GM18520 (cell line): ENCODE measurements at regions not wholly inside any gene's neighbourhood (a gene's known extent, or its start where the extent isn't known, plus 50 kb on each side); places are given as distances from the start of the nearest gene placed in this dataset.
"Not testable (repeated sequence)": the region's sequence is repeated elsewhere in the genome, so short reads cannot be mapped to it uniquely, and the experiment has no call there.

ENCODE experiments used
- ATAC-seq: cut with Tn5 transposase; IDR thresholded peaks from one replicate; pipeline ENCODE4 v1.9.1; 2021; ENCODE audit not compliant: unreplicated experiment

- ATAC-seq: no peak
These were observed 187.4 kb upstream of the BRINP3 start for GRCh38 chr1:190665045-190665444.

DNA sequence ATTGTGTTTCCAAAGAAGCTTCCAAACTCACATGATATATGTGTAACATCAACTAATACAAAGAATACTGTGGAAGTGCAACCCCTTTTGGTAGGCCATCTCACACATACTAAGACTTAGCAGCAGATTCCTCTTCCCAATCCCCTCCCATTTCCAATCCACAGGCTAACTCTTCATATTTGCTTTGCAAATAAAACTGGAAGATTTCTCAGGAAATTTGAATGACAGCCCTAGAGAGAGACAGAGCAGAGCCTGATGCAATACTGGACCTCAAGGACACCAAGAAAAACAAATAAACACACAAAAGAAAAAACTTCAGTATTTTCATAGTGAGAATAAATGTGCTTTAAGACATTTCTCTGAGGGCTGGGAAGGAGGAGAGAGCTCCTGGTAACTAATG is 190.2 kb upstream of the BRINP3 start:
- no peak for ATAC-seq

DNA sequence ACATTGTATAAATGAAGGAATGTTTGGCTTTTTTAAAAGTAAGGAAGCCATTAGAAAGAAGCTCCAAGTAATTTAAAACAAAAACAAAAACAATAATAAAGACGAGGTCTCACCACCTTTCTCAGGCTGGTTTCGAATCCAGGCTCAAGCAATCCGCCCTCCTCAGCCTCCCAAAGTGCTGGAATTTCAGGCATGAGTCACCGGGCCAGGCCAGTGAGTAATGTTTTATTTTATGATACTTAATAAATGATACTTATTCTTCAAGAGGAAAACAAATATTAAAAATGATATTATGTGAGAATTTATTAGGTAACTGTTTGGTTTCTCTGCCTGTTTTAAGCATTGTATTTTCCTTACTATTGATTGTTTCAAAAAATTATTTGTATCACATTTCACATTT is 201.4 kb upstream of the BRINP3 start:
- no peak for ATAC-seq

DNA sequence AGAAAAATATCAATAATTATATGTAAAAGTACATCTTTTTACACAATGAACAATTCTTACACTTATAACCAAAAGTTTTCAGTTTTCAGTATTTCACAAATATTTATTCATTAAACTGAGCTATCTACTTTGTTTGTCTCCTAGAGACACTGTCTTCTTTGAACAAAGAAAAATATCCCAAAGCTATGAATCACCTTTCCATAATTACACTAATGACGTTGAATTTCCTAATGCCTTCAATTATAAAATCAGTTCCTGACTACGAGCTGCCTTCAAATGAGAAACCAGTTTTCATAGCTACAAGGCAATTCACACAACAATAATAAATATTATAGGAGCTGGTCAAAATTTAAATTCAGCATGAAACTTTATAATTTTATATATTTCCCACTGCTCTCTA is 201.8 kb upstream of the BRINP3 start:
- ATAC-seq: no peak

GRCh38 chr1:190679983-190680382 is 202.3 kb upstream of the BRINP3 start:
- no peak for ATAC-seq

DNA sequence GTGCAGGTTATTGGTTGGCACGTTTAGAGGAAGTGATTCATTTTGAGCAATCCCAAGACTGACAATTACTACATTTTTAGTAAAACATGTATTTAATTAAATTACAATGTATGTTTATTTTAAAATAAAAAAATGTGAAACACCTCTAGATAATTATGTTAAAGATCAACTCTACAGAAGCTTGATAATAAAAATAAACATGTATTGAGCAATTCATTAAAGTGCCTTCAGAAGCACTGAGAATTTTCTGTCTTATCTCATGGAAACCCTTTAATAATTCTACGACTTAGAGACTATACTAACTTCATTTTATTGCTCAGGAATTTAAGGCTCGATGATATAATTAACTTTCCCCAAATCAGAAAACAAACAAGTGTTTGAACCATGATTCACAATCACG is 208.0 kb upstream of the BRINP3 start:
- ATAC-seq: no peak

- no peak for ATAC-seq
These were observed 210.4 kb upstream of the BRINP3 start for GRCh38 chr1:190688096-190688495.

- not testable (repeated sequence) for ATAC-seq
These were observed 220.8 kb upstream of the BRINP3 start for GRCh38 chr1:190698488-190698887.

- no peak for ATAC-seq
These were observed 221.5 kb upstream of the BRINP3 start for GRCh38 chr1:190699165-190699564.

DNA sequence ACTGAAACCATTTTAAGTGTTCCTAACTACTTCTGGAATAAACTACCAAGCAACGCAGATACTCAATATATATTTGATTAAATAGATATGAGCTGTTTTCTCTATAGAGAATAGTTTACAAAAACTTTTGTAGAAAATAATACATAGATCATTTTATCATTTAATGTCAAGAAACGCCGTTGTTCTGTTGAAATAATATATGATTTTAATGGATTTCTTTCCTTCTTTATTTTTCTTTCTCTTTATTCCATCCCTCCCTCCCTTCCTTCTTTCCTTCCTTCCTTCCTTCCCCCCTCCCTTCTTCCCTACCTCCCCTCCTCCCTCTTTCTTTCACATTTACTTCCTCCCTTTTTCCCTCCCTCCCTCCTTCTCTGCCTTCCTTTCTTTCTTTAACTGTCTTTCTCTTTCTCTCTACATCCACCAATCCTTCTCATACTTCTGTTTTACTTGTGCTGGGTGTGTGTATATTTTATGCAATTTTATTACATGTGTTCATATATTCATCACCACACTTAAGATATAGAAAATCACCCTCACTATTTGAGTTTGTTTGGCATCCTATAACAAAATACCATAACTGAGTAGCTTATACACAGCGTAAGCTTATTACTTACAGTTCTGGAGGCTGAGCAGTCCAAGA is 230.9 kb upstream of the BRINP3 start:
- no peak for ATAC-seq

- ATAC-seq: no peak
These were observed 233.4 kb upstream of the BRINP3 start for GRCh38 chr1:190711069-190711468.

DNA sequence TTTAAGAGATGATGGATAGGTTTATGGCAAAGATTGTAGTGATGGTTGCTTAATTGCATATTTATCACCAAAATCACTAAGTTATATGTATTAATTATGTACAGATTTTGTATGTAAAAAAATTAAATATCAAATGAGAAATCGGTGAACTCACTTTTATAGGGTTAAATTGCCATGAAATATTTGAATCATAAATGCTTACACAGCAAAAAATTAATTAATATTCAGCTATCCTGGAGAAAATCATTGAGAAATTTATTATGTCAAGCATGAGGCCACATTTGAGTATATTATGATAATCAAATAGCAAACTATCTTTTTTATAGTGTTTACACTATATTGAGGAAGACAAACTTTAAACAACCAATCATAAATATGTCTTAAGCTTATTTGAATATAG is 239.4 kb upstream of the BRINP3 start:
- ATAC-seq: no peak

- no peak for ATAC-seq
These were observed 259.4 kb upstream of the BRINP3 start for GRCh38 chr1:190736971-190737590.

DNA sequence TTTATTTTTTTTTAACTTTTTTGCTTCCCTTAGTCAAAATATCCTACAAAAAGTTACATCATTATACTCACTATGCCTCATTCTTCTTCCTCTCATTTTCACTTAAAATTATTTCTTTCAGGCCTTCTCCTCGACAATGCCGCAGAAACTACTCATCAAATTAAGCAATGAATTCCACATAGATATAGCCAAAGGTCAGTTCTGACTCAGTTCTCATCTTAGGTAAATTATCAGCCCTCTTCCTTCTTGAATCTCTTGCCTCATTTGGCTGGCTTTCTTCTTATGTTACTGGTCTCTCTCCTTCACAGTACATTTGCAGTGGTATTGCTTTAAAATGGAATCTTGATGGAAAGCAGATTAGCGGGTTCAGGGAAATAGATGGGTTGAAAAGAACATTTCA is 260.7 kb upstream of the BRINP3 start:
- no peak for ATAC-seq

GRCh38 chr1:190739926-190740325 is 262.3 kb upstream of the BRINP3 start:
- ATAC-seq: no peak

DNA sequence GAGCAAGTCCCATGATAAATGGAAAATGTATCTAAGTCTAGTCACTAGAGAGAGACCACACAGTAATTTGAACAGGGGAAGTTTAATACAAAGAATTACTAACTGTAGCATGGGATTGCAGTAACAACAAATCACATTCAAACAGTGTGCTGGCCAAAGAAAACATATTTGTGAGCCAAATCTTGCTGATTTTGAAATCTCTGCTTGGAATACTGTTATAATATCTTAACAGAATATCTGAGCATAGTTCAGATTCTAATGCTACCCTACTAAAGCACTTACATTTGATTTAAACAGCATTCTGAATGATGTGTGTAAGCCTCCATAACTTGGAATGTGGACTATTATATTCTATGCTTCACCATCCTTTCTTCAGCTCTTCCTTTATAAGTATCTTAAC is 270.0 kb upstream of the BRINP3 start:
- no peak for ATAC-seq

GRCh38 chr1:190752131-190752530 is 274.5 kb upstream of the BRINP3 start:
- no peak for ATAC-seq

GRCh38 chr1:190754666-190755065 is 277.0 kb upstream of the BRINP3 start:
- no peak for ATAC-seq

- peak; percentile 49 for ATAC-seq
These were observed 282.1 kb upstream of the BRINP3 start for GRCh38 chr1:190759807-190760206.

GRCh38 chr1:190762325-190762724 is 284.7 kb upstream of the BRINP3 start:
- no peak for ATAC-seq

GRCh38 chr1:190792873-190793272 is 315.2 kb upstream of the BRINP3 start:
- no peak for ATAC-seq

- no peak for ATAC-seq
These were observed 330.0 kb upstream of the BRINP3 start for GRCh38 chr1:190807629-190808028.

DNA sequence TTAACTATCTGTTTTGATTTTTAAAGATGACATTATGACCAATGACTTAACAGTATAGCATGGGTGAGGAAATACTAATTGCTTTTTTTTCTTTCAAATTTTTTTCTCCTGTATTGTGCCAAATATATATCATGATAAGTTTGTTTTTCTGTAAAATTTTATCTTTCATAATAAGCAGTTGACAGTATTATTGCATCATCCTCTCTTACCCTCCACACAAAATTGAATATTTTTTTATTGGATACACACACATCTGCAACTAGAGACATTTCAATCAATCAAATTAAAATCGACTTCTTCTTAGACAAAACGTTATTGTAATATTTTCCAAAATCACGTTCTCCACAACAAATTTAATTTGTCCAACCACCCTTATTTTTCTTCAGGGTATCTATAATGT is 330.4 kb upstream of the BRINP3 start:
- no peak for ATAC-seq
